ENCODE measurements at regions not wholly inside any gene's neighbourhood (a gene's known extent, or its start where the extent isn't known, plus 50 kb on each side); places are given as distances from the start of the nearest gene placed in this dataset.

GRCh38 chr2:204171432-204172144, 235.0 kb downstream of the ICOS start:
- TF ChIP-seq CTCF (IDR thresholded peaks at IDR 0.05; ENCODE audit: low read length) = no peak
- no peak for TF ChIP-seq EZH2 (IDR thresholded peaks at IDR 0.05; ENCODE audit: borderline replicate concordance, low read length)
